Kidney epithelial cell (primary cell): ENCODE measurements at regions not wholly inside any gene's neighbourhood (a gene's known extent, or its start where the extent isn't known, plus 50 kb on each side); places are given as distances from the start of the nearest gene placed in this dataset.

Experiments
- DNase-seq: peaks from one replicate; pipeline ENCODE4 v3.0.0-alpha.2; 2010; ENCODE audit warnings: low read depth
- H3K27me3 ChIP-seq: 2 replicates; pipeline ENCODE4 v1.6.0; 2011; ENCODE audit warnings: low read length; ENCODE audit not compliant: control insufficient read depth, insufficient read depth
- H3K36me3 ChIP-seq: 2 replicates; pipeline ENCODE4 v1.5.1; 2011; ENCODE audit warnings: low read length; ENCODE audit not compliant: control insufficient read depth, insufficient read depth
- H3K4me3 ChIP-seq: 2 replicates; pipeline ENCODE4 v1.5.1; 2011; ENCODE audit warnings: low read depth, mild to moderate bottlenecking, control low read depth, low read length
- CTCF ChIP-seq: IDR thresholded peaks from 2 replicates; pipeline ENCODE4 v1.5.1; 2011; ENCODE audit warnings: mild to moderate bottlenecking, moderate library complexity, low read length, control low read depth, inconsistent platforms; ENCODE audit not compliant: insufficient read depth, poor library complexity, severe bottlenecking

- no peak for DNase-seq
- Histone ChIP-seq H3K36me3 (no peaks in the 10 kb centered on the region), H3K4me3 (no peak overlapping the region), H3K27me3 (no peaks in the 10 kb centered on the region)
- TF ChIP-seq CTCF: no peak
These were observed 140.2 kb upstream of the FAM241A start for GRCh38 chr4:112005027-112005426.

GRCh38 chr4:112007391-112007790 is 137.9 kb upstream of the FAM241A start:
- no peaks in the 10 kb centered on the region for H3K27me3 ChIP-seq
- no peaks in the 10 kb centered on the region for H3K36me3 ChIP-seq
- no peak overlapping the region for H3K4me3 ChIP-seq
- DNase-seq: no peak
- no peak for TF ChIP-seq CTCF

GRCh38 chr4:112015960-112016359 is 129.3 kb upstream of the FAM241A start:
- H3K36me3 ChIP-seq: no peaks in the 10 kb centered on the region
- no peaks in the 10 kb centered on the region for H3K27me3 ChIP-seq
- no peak for DNase-seq
- no peak overlapping the region for H3K4me3 ChIP-seq
- TF ChIP-seq CTCF: no peak

GRCh38 chr4:112023402-112023950 is 121.8 kb upstream of the FAM241A start:
- Histone ChIP-seq H3K4me3 (no peak overlapping the region), H3K27me3 (no peaks in the 10 kb centered on the region)
- no peak for TF ChIP-seq CTCF

GRCh38 chr4:112026058-112026457 is 119.2 kb upstream of the FAM241A start:
- TF ChIP-seq CTCF: no peak
- Histone ChIP-seq H3K27me3 (no peaks in the 10 kb centered on the region), H3K36me3 (no peaks in the 10 kb centered on the region), H3K4me3 (no peak overlapping the region)
- DNase-seq: no peak

More at GRCh38 chr4:112023402-112023950, 121.8 kb upstream of the FAM241A start:
- H3K36me3 ChIP-seq: no peaks in the 10 kb centered on the region
- DNase-seq: no peak

GRCh38 chr4:112029771-112030171 is 115.5 kb upstream of the FAM241A start:
- TF ChIP-seq CTCF: no peak
- Histone ChIP-seq H3K4me3 (no peak overlapping the region), H3K27me3 (no peaks in the 10 kb centered on the region), H3K36me3 (no peaks in the 10 kb centered on the region)
- DNase-seq: no peak
